KMS-11 (cell line): ENCODE measurements at regions not wholly inside any gene's neighbourhood (a gene's known extent, or its start where the extent isn't known, plus 50 kb on each side); places are given as distances from the start of the nearest gene placed in this dataset.

Experiments used
- H2AFZ ChIP-seq: fragments of 200-600 bp; sonication (generic); 2 replicates; pipeline ENCODE4 v1.6.1; 2016; ENCODE audit warnings: antibody characterized with exemption, mixed run types, low read depth
- H3K27ac ChIP-seq: fragments of 200-600 bp; sonication (generic); 2 replicates; pipeline ENCODE4 v1.6.1; 2016; ENCODE audit warnings: mild to moderate bottlenecking, mixed run types
- H3K27me3 ChIP-seq: fragments of 200-600 bp; sonication (generic); 2 replicates; pipeline ENCODE4 v1.6.1; 2017; ENCODE audit warnings: mild to moderate bottlenecking, low read depth, mixed run types, moderate library complexity; ENCODE audit not compliant: insufficient read depth
- H3K36me3 ChIP-seq: fragments of 200-600 bp; sonication (generic); 2 replicates; pipeline ENCODE4 v1.6.1; 2017; ENCODE audit warnings: mild to moderate bottlenecking, mixed run types; ENCODE audit not compliant: insufficient read depth
- H3K4me1 ChIP-seq: fragments of 200-600 bp; sonication (generic); 2 replicates; pipeline ENCODE4 v1.6.1; 2016; ENCODE audit warnings: mild to moderate bottlenecking, low read depth, mixed run types; ENCODE audit not compliant: poor library complexity, severe bottlenecking
- H3K4me2 ChIP-seq: fragments of 200-600 bp; sonication (generic); 2 replicates; pipeline ENCODE4 v1.7.0; 2016; ENCODE audit warnings: mild to moderate bottlenecking, mixed run types
- H3K4me3 ChIP-seq: fragments of 200-600 bp; sonication (generic); IDR thresholded peaks from 2 replicates; pipeline ENCODE4 v1.6.1; 2017; ENCODE audit warnings: low read depth, low read length, mixed read lengths; ENCODE audit not compliant: insufficient read depth
- H3K79me2 ChIP-seq: fragments of 200-600 bp; sonication (generic); 2 replicates; pipeline ENCODE4 v1.6.1; 2016; ENCODE audit warnings: low read depth, mixed run types; ENCODE audit not compliant: insufficient read depth
- H3K9ac ChIP-seq: fragments of 200-600 bp; sonication (generic); 2 replicates; pipeline ENCODE4 v1.6.1; 2016; ENCODE audit warnings: mild to moderate bottlenecking, mixed run types
- H4K20me1 ChIP-seq: fragments of 200-600 bp; sonication (generic); 2 replicates; pipeline ENCODE4 v1.6.1; 2016; ENCODE audit warnings: mild to moderate bottlenecking, mixed run types; ENCODE audit not compliant: insufficient read depth
- CTCF ChIP-seq: fragments of 200-600 bp; sonication (generic); conservative IDR thresholded peaks from 2 replicates; pipeline ENCODE4 v1.6.1; 2017; ENCODE audit warnings: low read depth, mild to moderate bottlenecking, antibody characterized with exemption, low read length, moderate library complexity, mixed read lengths

DNA sequence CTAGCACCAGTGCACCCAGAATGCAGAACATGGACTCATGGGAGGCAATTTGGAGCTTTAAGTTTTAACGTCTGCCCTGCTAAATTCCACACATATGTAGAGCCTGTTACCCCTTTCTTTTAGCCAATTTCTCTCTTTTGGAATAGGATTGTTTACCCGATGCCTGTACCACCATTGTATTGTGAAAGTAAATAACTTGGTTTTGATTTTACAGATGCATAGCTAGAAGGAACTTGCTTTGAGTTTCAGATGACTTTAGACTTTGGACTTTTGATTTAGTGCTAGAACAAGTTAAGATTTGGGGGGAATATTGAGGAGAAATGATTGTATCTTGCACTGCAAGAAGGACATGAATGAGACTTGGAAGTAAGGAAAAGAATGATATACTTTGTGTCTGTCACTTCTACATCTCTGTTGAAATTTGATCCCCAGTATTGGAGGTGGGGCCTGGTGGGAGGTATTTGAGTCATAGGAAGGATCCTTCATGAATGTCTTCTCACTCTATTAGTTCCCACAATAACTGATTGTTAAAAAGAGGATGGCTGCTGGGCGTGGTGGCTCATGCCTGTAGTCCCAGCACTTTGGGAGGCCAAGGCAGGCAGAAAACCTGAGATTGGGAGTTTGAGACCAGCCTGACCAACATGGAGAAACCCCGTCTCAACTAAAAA lies 794.8 kb upstream of the LCORL start:
- H3K27me3 ChIP-seq: no peaks in the 10 kb centered on the region
- no peaks in the 10 kb centered on the region for H3K36me3 ChIP-seq
- H3K4me1 ChIP-seq: no peaks in the 10 kb centered on the region
- H3K79me2 ChIP-seq: no peaks in the 10 kb centered on the region
- H3K4me3 ChIP-seq: no peak overlapping the region
- no peak overlapping the region for H3K27ac ChIP-seq
- H3K4me2 ChIP-seq: no peak overlapping the region
- H4K20me1 ChIP-seq: no peaks in the 10 kb centered on the region
- no peak overlapping the region for H3K9ac ChIP-seq
- no peak for TF ChIP-seq CTCF
- H2AFZ ChIP-seq: no peak overlapping the region

GRCh38 chr4:18815779-18816173 lies 794.2 kb upstream of the LCORL start:
- H3K4me2 ChIP-seq: no peak overlapping the region
- no peak overlapping the region for H3K27ac ChIP-seq

GRCh38 chr4:18815081-18815778 lies 793.7 kb upstream of the LCORL start:
- Histone ChIP-seq H4K20me1 (no peaks in the 10 kb centered on the region), H3K36me3 (no peaks in the 10 kb centered on the region), H3K4me2 (no peak overlapping the region), H3K4me3 (no peak overlapping the region), H3K27ac (no peak overlapping the region), H2AFZ (no peak overlapping the region), H3K4me1 (no peaks in the 10 kb centered on the region), H3K79me2 (no peaks in the 10 kb centered on the region), H3K27me3 (no peaks in the 10 kb centered on the region), H3K9ac (no peak overlapping the region)
- TF ChIP-seq CTCF: no peak

More at GRCh38 chr4:18815779-18816173, 794.2 kb upstream of the LCORL start:
- H3K36me3 ChIP-seq: no peaks in the 10 kb centered on the region
- no peaks in the 10 kb centered on the region for H3K27me3 ChIP-seq
- no peaks in the 10 kb centered on the region for H3K79me2 ChIP-seq
- no peak overlapping the region for H3K9ac ChIP-seq
- TF ChIP-seq CTCF: no peak
- no peaks in the 10 kb centered on the region for H4K20me1 ChIP-seq
- no peak overlapping the region for H2AFZ ChIP-seq
- no peaks in the 10 kb centered on the region for H3K4me1 ChIP-seq
- no peak overlapping the region for H3K4me3 ChIP-seq

DNA sequence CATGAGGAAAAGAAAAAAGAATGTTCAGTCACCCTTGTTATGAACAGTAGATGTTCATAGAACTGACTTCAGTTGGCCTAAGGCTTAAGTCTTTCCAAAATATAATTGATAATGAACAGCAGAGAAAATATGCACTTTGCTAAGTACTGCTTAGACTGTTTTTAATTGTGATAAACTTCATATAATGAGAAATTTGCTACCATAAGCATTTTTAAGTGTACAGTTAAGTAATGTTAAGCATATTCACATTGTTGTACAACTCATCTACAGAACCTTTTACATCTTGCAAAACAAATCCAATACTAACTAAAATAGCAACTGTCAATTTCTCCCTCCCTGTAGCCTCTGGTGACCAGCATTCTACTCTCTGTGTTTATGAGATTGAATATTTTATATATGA lies 792.2 kb upstream of the LCORL start:
- H3K27me3 ChIP-seq: no peaks in the 10 kb centered on the region
- H3K9ac ChIP-seq: no peak overlapping the region
- H3K4me1 ChIP-seq: no peaks in the 10 kb centered on the region
- no peaks in the 10 kb centered on the region for H4K20me1 ChIP-seq
- no peak overlapping the region for H3K4me3 ChIP-seq
- no peak overlapping the region for H3K4me2 ChIP-seq
- TF ChIP-seq CTCF: no peak
- H3K27ac ChIP-seq: no peak overlapping the region
- H3K36me3 ChIP-seq: no peaks in the 10 kb centered on the region
- H3K79me2 ChIP-seq: no peaks in the 10 kb centered on the region
- no peak overlapping the region for H2AFZ ChIP-seq
